Ureter (tissue), 1 donor: ENCODE measurements at regions not wholly inside any gene's neighbourhood (a gene's known extent, or its start where the extent isn't known, plus 50 kb on each side); places are given as distances from the start of the nearest gene placed in this dataset.

Source experiments
- DNase-seq: peaks from one replicate; pipeline ENCODE4 v3.0.0-alpha.2; 2020; ENCODE audit warnings: low spot score
- donor health status: DM: yes; HTN: yes; CAD: no.

- no peak for DNase-seq
Measured at GRCh38 chr4:180041576-180041975, 2201.6 kb upstream of the TENM3 start.

GRCh38 chr4:180052629-180053028, 2190.6 kb upstream of the TENM3 start:
- DNase-seq: no peak

- DNase-seq: no peak
Measured at GRCh38 chr4:180054291-180054690, 2188.9 kb upstream of the TENM3 start.

- DNase-seq: no peak
Measured at GRCh38 chr4:180057299-180057721, 2185.9 kb upstream of the TENM3 start.

- peak; percentile 44 for DNase-seq
Measured at GRCh38 chr4:180057891-180058671, 2185.1 kb upstream of the TENM3 start.

GRCh38 chr4:180058691-180059215, 2184.4 kb upstream of the TENM3 start:
- DNase-seq: peak; percentile 55

GRCh38 chr4:180059216-180059881, 2183.9 kb upstream of the TENM3 start:
- DNase-seq: no peak

- no peak for DNase-seq
Measured at GRCh38 chr4:180060159-180060889, 2182.9 kb upstream of the TENM3 start.

- DNase-seq: no peak
Measured at GRCh38 chr4:180081072-180081471, 2162.1 kb upstream of the TENM3 start.

- DNase-seq: no peak
Measured at GRCh38 chr4:180084561-180084960, 2158.6 kb upstream of the TENM3 start.

- no peak for DNase-seq
Measured at GRCh38 chr4:180086480-180087190, 2156.6 kb upstream of the TENM3 start.

GRCh38 chr4:180098586-180098985, 2144.6 kb upstream of the TENM3 start:
- no peak for DNase-seq

GRCh38 chr4:180099957-180100356, 2143.2 kb upstream of the TENM3 start:
- DNase-seq: no peak

- no peak for DNase-seq
Measured at GRCh38 chr4:180100433-180101344, 2142.5 kb upstream of the TENM3 start.

- DNase-seq: no peak
Measured at GRCh38 chr4:180101348-180102083, 2141.7 kb upstream of the TENM3 start.

GRCh38 chr4:180103794-180104193, 2139.4 kb upstream of the TENM3 start:
- no peak for DNase-seq

- DNase-seq: no peak
Measured at GRCh38 chr4:180105362-180105761, 2137.8 kb upstream of the TENM3 start.

- no peak for DNase-seq
Measured at GRCh38 chr4:180106122-180106521, 2137.1 kb upstream of the TENM3 start.

- DNase-seq: no peak
Measured at GRCh38 chr4:180106997-180107396, 2136.2 kb upstream of the TENM3 start.

- no peak for DNase-seq
Measured at GRCh38 chr4:180116840-180117239, 2126.4 kb upstream of the TENM3 start.
